ENCODE measurements at regions not wholly inside any gene's neighbourhood (a gene's known extent, or its start where the extent isn't known, plus 50 kb on each side); places are given as distances from the start of the nearest gene placed in this dataset.
"Not testable (repeated sequence)": the region's sequence is repeated elsewhere in the genome, so short reads cannot be mapped to it uniquely, and the experiment has no call there.

DNA sequence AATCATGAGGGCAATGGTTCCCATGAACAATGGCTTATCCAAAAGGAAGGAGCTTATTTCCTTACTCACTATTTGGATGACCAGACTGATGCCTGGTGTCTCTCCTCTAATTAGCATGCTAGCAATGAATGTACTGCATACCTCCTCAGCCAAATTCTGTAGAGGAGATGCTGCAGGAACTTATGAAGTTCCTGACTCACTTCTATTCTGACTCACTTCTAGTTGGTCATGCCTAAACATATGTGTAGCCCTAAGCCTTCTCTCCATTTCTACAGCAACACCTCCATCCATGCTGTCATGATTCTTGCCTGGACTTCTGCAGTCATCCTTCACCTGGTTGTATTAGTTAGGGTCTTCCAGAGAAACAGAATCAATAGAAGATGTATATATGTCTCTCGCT, 59.9 kb upstream of the MRPS9 start:
- H3K4me1 Mint-ChIP-seq, result no peaks in the 10 kb centered on the region

GRCh38 chr2:104979786-104980185, 58.1 kb upstream of the MRPS9 start:
- not testable (repeated sequence) for H3K27ac Mint-ChIP-seq; H3K4me1 Mint-ChIP-seq; H3K27me3 Mint-ChIP-seq (ENCODE audit: low read depth); H3K36me3 Mint-ChIP-seq (ENCODE audit: low read depth); H3K9me3 Mint-ChIP-seq; H3K4me3 Mint-ChIP-seq

More for the DNA sequence above, 59.9 kb upstream of the MRPS9 start:
- Mint-ChIP-seq H3K27me3 (ENCODE audit: low read depth) (peaks cover 5% of the 10 kb centered on the region), H3K27ac (no peak overlapping the region), H3K36me3 (ENCODE audit: low read depth) (no peaks in the 10 kb centered on the region), H3K9me3 (no peaks in the 10 kb centered on the region), H3K4me3 (no peak overlapping the region)
- TF ChIP-seq CTCF (IDR thresholded peaks at IDR 0.05; ENCODE audit: unreplicated experiment in 3 of 3), result no peak

GRCh38 chr2:104982111-104982510, 55.8 kb upstream of the MRPS9 start:
- Mint-ChIP-seq H3K36me3 (ENCODE audit: low read depth) (no peaks in the 10 kb centered on the region), H3K27ac (no peak overlapping the region), H3K9me3 (peaks cover 6% of the 10 kb centered on the region), H3K27me3 (ENCODE audit: low read depth) (peaks cover 4% of the 10 kb centered on the region), H3K4me1 (no peaks in the 10 kb centered on the region), H3K4me3 (no peak overlapping the region)
- no peak for TF ChIP-seq CTCF (IDR thresholded peaks at IDR 0.05; ENCODE audit: unreplicated experiment in 3 of 3)

Data from nephron (organoid).